IMR-90 (cell line): ENCODE measurements at regions not wholly inside any gene's neighbourhood (a gene's known extent, or its start where the extent isn't known, plus 50 kb on each side); places are given as distances from the start of the nearest gene placed in this dataset.

Source experiments
- ATAC-seq: fragments of 200-7000 bp; cut with Tn5 transposase; 2 replicates; pipeline ENCODE4 v1.9.1; 2020; ENCODE audit warnings: low read depth, mild to moderate bottlenecking, moderate library complexity
- BruUV-seq: library from RNA; stranded (reverse); fragments of 400-500 nt; replicated peaks from 2 replicates; lab custom pipeline; 2021; lab: Mats Ljungman, UMichigan
- CTCF ChIA-PET: fragments of 300-600 bp; formaldehyde crosslinking; extraction: SDS; loops from one replicate; lab custom pipeline; 2021; ENCODE audit warnings: antibody characterized with exemption; lab: Yijun Ruan, JAX
- POLR2A ChIA-PET: fragments of 300-600 bp; sonication (Branson Sonifier 250); formaldehyde crosslinking; loops from one replicate; lab custom pipeline; 2022; ENCODE audit warnings: antibody characterized with exemption; ENCODE audit not compliant: unreplicated experiment; lab: Charles Lee
- DNase-seq: peaks from one replicate; pipeline ENCODE4 v3.0.0; 2013
- H2AFZ ChIP-seq: replicated peaks from 2 replicates; pipeline ENCODE3; 2013; ENCODE audit warnings: low read length, mild to moderate bottlenecking; ENCODE audit not compliant: poor library complexity
- H2AK5ac ChIP-seq: 2 replicates; pipeline ENCODE4 v1.6.1; 2013; ENCODE audit warnings: low read depth, low read length, inconsistent platforms
- H2AK9ac ChIP-seq: replicated peaks from 2 replicates; pipeline ENCODE3; 2013; ENCODE audit warnings: mild to moderate bottlenecking, low read depth, low read length, moderate library complexity; ENCODE audit not compliant: poor library complexity
- H2BK120ac ChIP-seq: 2 replicates; pipeline ENCODE4 v1.6.1; 2013; ENCODE audit warnings: low read depth, low read length, inconsistent platforms
- H2BK15ac ChIP-seq: 3 replicates; pipeline ENCODE4 v1.6.1; 2013; ENCODE audit warnings: low read depth, low read length, inconsistent platforms
- H2BK20ac ChIP-seq: 2 replicates; pipeline ENCODE4 v1.6.1; 2013; ENCODE audit warnings: low read depth, mild to moderate bottlenecking, inconsistent platforms, low read length, moderate library complexity
- H2BK5ac ChIP-seq: 2 replicates; pipeline ENCODE4 v1.6.1; 2013; ENCODE audit warnings: mild to moderate bottlenecking, low read depth, low read length, inconsistent platforms; ENCODE audit not compliant: poor library complexity, severe bottlenecking
- H3K14ac ChIP-seq: replicated peaks from 2 replicates; pipeline ENCODE4 v1.6.1; 2013; ENCODE audit warnings: low read depth, low read length, inconsistent platforms
- H3K18ac ChIP-seq: 2 replicates; pipeline ENCODE4 v1.6.1; 2013; ENCODE audit warnings: low read depth, low read length, control low read depth
- H3K23ac ChIP-seq: 2 replicates; pipeline ENCODE4 v1.6.1; 2013; ENCODE audit warnings: low read depth, low read length, inconsistent platforms
- H3K27ac ChIP-seq: 2 replicates; pipeline ENCODE4 v1.5.1; 2013; ENCODE audit warnings: mild to moderate bottlenecking, control low read depth, low read length; ENCODE audit not compliant: insufficient read depth
- H3K27me3 ChIP-seq: 2 replicates; pipeline ENCODE4 v1.6.1; 2013; ENCODE audit warnings: low read length; ENCODE audit not compliant: control insufficient read depth, insufficient read depth
- H3K36me3 ChIP-seq: 2 replicates; pipeline ENCODE4 v1.6.1; 2013; ENCODE audit warnings: low read length, mixed read lengths; ENCODE audit not compliant: control insufficient read depth, insufficient read depth
- H3K4ac ChIP-seq: 2 replicates; pipeline ENCODE4 v1.6.1; 2013; ENCODE audit warnings: low read depth, low read length, inconsistent platforms
- H3K4me1 ChIP-seq: 2 replicates; pipeline ENCODE4 v1.6.1; 2013; ENCODE audit warnings: low read length, mixed read lengths; ENCODE audit not compliant: control insufficient read depth, insufficient read depth
- H3K4me2 ChIP-seq: 2 replicates; pipeline ENCODE4 v1.6.1; 2013; ENCODE audit warnings: low read depth, mild to moderate bottlenecking, control low read depth, low read length, moderate library complexity
- H3K4me3 ChIP-seq: 2 replicates; pipeline ENCODE4 v1.5.1; 2013; ENCODE audit warnings: low read depth, mild to moderate bottlenecking, control low read depth, low read length, moderate library complexity; ENCODE audit not compliant: insufficient read depth
- H3K56ac ChIP-seq: 2 replicates; pipeline ENCODE4 v1.6.1; 2013; ENCODE audit warnings: low read length, inconsistent platforms; ENCODE audit not compliant: insufficient read depth; ENCODE audit errors: extremely low read depth
- H3K79me1 ChIP-seq, 2 experiments: 2 replicates each; pipeline ENCODE4 v1.6.1; 2013; ENCODE audit warnings: low read length in 2 of 2, inconsistent platforms in 1 of 2, low read depth in 1 of 2
- H3K9ac ChIP-seq: 2 replicates; pipeline ENCODE4 v1.6.1; 2013; ENCODE audit warnings: low read depth, low read length, control low read depth
- H3K9me1 ChIP-seq: 2 replicates; pipeline ENCODE4 v1.6.1; 2013; ENCODE audit warnings: low read length, inconsistent platforms; ENCODE audit not compliant: insufficient read depth
- H3K9me3 ChIP-seq: 2 replicates; pipeline ENCODE4 v1.6.1; 2013; ENCODE audit warnings: low read length; ENCODE audit not compliant: control insufficient read depth, insufficient read depth
- H4K20me1 ChIP-seq: 2 replicates; pipeline ENCODE4 v1.6.1; 2013; ENCODE audit warnings: low read length, inconsistent platforms; ENCODE audit not compliant: insufficient read depth
- H4K5ac ChIP-seq: 2 replicates; pipeline ENCODE4 v1.6.1; 2013; ENCODE audit warnings: mild to moderate bottlenecking, low read depth, low read length, control low read depth
- H4K8ac ChIP-seq, 2 experiments: 2 replicates each; pipeline ENCODE4 v1.6.1; 2013; ENCODE audit warnings: low read depth in 2 of 2, low read length in 2 of 2, control low read depth in 1 of 2, inconsistent platforms in 1 of 2
- H4K91ac ChIP-seq: 2 replicates; pipeline ENCODE4 v1.6.1; 2013; ENCODE audit warnings: low read depth, low read length, inconsistent platforms; ENCODE audit not compliant: insufficient read depth
- BHLHE40 ChIP-seq: fragments of 150-350 bp; IDR thresholded peaks from 2 replicates; pipeline ENCODE4 v1.6.1; 2016; ENCODE audit warnings: mild to moderate bottlenecking, low read depth, low read length
- CEBPB ChIP-seq: IDR thresholded peaks from 2 replicates; pipeline ENCODE4 v1.6.1; 2012; ENCODE audit warnings: low read depth, low read length, improper control_type of control experiment
- CHD1 ChIP-seq: IDR thresholded peaks from 2 replicates; pipeline ENCODE4 v1.6.1; 2012; ENCODE audit warnings: low read depth, low read length, improper control_type of control experiment
- CTCF ChIP-seq: conservative IDR thresholded peaks from 2 replicates; pipeline ENCODE4 v1.5.1; 2012; ENCODE audit warnings: mild to moderate bottlenecking, low read depth, low read length, improper control_type of control experiment
- FOS ChIP-seq: fragments of 150-350 bp; IDR thresholded peaks from 2 replicates; pipeline ENCODE4 v1.6.1; 2016; ENCODE audit warnings: low read depth, low read length
- MAFK ChIP-seq: IDR thresholded peaks from 2 replicates; pipeline ENCODE4 v1.6.1; 2012; ENCODE audit warnings: low read depth, low read length, improper control_type of control experiment
- MAZ ChIP-seq: IDR thresholded peaks from 2 replicates; pipeline ENCODE4 v1.6.1; 2012; ENCODE audit warnings: low read depth, mild to moderate bottlenecking, low read length, improper control_type of control experiment, moderate library complexity, borderline replicate concordance
- MXI1 ChIP-seq: IDR thresholded peaks from 2 replicates; pipeline ENCODE4 v1.6.1; 2012; ENCODE audit warnings: low read depth, mild to moderate bottlenecking, low read length, moderate library complexity, borderline replicate concordance
- NFE2L2 ChIP-seq: fragments of 150-350 bp; IDR thresholded peaks from 2 replicates; pipeline ENCODE4 v1.6.1; 2016; ENCODE audit warnings: low read depth, mild to moderate bottlenecking, low read length
- POLR2A ChIP-seq: IDR thresholded peaks from 2 replicates; pipeline ENCODE4 v1.6.1; 2012; ENCODE audit warnings: mild to moderate bottlenecking, low read depth, low read length
- RAD21 ChIP-seq: IDR thresholded peaks from 2 replicates; pipeline ENCODE4 v1.6.1; 2012; ENCODE audit warnings: low read length, improper control_type of control experiment
- RCOR1 ChIP-seq: IDR thresholded peaks from 2 replicates; pipeline ENCODE4 v1.6.1; 2012; ENCODE audit warnings: mild to moderate bottlenecking, low read length, improper control_type of control experiment; ENCODE audit not compliant: insufficient replicate concordance
- RFX5 ChIP-seq: IDR thresholded peaks from 2 replicates; pipeline ENCODE4 v1.8.0; 2012; ENCODE audit warnings: low read depth, mild to moderate bottlenecking, low read length, moderate library complexity
- SMC3 ChIP-seq: fragments of 150-350 bp; IDR thresholded peaks from 2 replicates; pipeline ENCODE4 v1.6.1; 2016; ENCODE audit warnings: low read depth, mild to moderate bottlenecking, antibody characterized with exemption, low read length, moderate library complexity
- WGBS, 2 experiments: methylation state at CpG; one replicate each; pipeline versions ENCODE4 v1.1.5 to v1.1.7; 2013; ENCODE audit warnings: missing lambda C conversion rate in 2 of 2; ENCODE audit not compliant: insufficient read length in 1 of 2; ENCODE audit errors: extremely low coverage in 2 of 2; 5-methylcytosine and 5-hydroxymethylcytosine counted together
- dilution Hi-C: fragments of 300-500 bp; cut with HindIII; formaldehyde crosslinking; loops from one replicate; pipeline ENCODE4 v1.14.3; 2018; ENCODE audit warnings: low sequenced_read_pairs; ENCODE audit not compliant: unreplicated experiment
- in situ Hi-C: fragments of 300-500 bp; cut with MboI; formaldehyde crosslinking; loops from 3 replicates; pipeline ENCODE4 v1.14.3; 2019; ENCODE audit warnings: low sequenced_read_pairs, inconsistent platforms, mixed read lengths
- intact Hi-C: fragments of 100-400 bp; cut with micrococcal nuclease; formaldehyde crosslinking; loops from 2 replicates; pipeline ENCODE4 v1.10.0; 2022
- TF ChIP-seq, protein P1 (sequence below): fragments of 150-350 bp; IDR thresholded peaks from 2 replicates; pipeline ENCODE4 v1.6.1; 2017; ENCODE audit warnings: mild to moderate bottlenecking, antibody characterized with exemption, low read length, low read depth
- TF ChIP-seq, protein P2 (sequence below): fragments of 150-350 bp; IDR thresholded peaks from 2 replicates; pipeline ENCODE4 v1.6.1; 2016; ENCODE audit warnings: low read depth, mild to moderate bottlenecking, low read length, moderate library complexity, borderline replicate concordance

DNA sequence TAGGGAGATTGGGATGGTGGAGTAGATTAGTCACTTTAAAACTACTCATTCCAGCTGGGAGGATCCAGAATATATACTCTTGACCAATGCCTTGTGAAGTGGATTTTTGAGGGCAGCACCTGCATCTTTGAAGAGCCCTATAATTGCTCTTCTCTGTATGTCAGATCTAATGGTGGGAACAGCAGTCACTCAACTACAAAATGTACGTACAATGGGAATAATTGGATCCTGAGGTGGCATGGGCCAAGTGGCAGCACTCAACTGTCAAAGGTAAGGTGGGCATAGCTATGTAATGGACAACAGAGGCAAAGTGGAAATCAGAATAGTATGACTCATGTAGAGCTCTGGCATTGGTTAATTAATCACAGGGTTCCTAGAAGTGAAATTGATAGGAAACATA, 51.6 kb upstream of the KIAA0040 start:
- Histone ChIP-seq H2BK20ac (no peak overlapping the region), H3K9me3 (peaks cover 10% of the 10 kb centered on the region), H3K14ac (no peak overlapping the region), H3K56ac (no peak overlapping the region), H3K4me2 (no peak overlapping the region), H3K27ac (no peak overlapping the region), H3K9me1 (no peaks in the 10 kb centered on the region), H3K27me3 (no peaks in the 10 kb centered on the region), H2AK5ac (no peak overlapping the region), H4K20me1 (no peaks in the 10 kb centered on the region), H3K23ac (no peak overlapping the region), H3K36me3 (no peaks in the 10 kb centered on the region), H2BK120ac (no peak overlapping the region), H2AK9ac (no peak overlapping the region), H4K5ac (no peak overlapping the region), H4K8ac (no peak overlapping the region), H2AFZ (no peak overlapping the region), H4K91ac (no peak overlapping the region), H3K18ac (no peak overlapping the region), H3K4me3 (no peak overlapping the region), H2BK5ac (no peak overlapping the region), H3K79me1 (no peaks in the 10 kb centered on the region), H3K9ac (no peak overlapping the region), H2BK15ac (no peak overlapping the region), H3K4ac (no peak overlapping the region), H3K4me1 (no peaks in the 10 kb centered on the region)
- CTCF ChIA-PET = no interaction called here
- in situ Hi-C loops = no loop called here
- dilution Hi-C loops = no loop called here
- DNase-seq = no peak
- POLR2A ChIA-PET = no interaction called here
- BruUV-seq = no TSS peak
- no peak for TF ChIP-seq RAD21
- no peak for TF ChIP-seq RCOR1
- TF ChIP-seq MAZ = no peak
- TF ChIP-seq RFX5 = no peak
- TF ChIP-seq, protein P1, sequence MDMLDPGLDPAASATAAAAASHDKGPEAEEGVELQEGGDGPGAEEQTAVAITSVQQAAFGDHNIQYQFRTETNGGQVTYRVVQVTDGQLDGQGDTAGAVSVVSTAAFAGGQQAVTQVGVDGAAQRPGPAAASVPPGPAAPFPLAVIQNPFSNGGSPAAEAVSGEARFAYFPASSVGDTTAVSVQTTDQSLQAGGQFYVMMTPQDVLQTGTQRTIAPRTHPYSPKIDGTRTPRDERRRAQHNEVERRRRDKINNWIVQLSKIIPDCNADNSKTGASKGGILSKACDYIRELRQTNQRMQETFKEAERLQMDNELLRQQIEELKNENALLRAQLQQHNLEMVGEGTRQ = no peak
- no peak for TF ChIP-seq POLR2A
- TF ChIP-seq CHD1 = no peak
- TF ChIP-seq MAFK = no peak
- TF ChIP-seq BHLHE40 = no peak
- no peak for TF ChIP-seq NFE2L2
- TF ChIP-seq, protein P2, sequence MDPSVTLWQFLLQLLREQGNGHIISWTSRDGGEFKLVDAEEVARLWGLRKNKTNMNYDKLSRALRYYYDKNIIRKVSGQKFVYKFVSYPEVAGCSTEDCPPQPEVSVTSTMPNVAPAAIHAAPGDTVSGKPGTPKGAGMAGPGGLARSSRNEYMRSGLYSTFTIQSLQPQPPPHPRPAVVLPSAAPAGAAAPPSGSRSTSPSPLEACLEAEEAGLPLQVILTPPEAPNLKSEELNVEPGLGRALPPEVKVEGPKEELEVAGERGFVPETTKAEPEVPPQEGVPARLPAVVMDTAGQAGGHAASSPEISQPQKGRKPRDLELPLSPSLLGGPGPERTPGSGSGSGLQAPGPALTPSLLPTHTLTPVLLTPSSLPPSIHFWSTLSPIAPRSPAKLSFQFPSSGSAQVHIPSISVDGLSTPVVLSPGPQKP = no peak
- no peak for TF ChIP-seq FOS
- TF ChIP-seq CTCF = no peak
- TF ChIP-seq MXI1 = no peak
- TF ChIP-seq CEBPB = no peak
- no peak for TF ChIP-seq SMC3
- WGBS, 2 experiments = no CpG with 5 or more reads among the region's 1 CpG
- no peak for ATAC-seq
- intact Hi-C loops = no loop called here
